22Rv1 (cell line): ENCODE measurements at regions not wholly inside any gene's neighbourhood (a gene's known extent, or its start where the extent isn't known, plus 50 kb on each side); places are given as distances from the start of the nearest gene placed in this dataset.

Experiments
- ZFX ChIP-seq: fragments of 450-650 bp; IDR thresholded peaks from 2 replicates; pipeline ENCODE4 v1.6.1; 2017; ENCODE audit warnings: antibody characterized with exemption, borderline replicate concordance
- TF ChIP-seq, protein P1 (sequence below): fragments of 450-650 bp; IDR thresholded peaks from 2 replicates; pipeline ENCODE4 v1.5.1; 2017; ENCODE audit warnings: mild to moderate bottlenecking

GRCh38 chr4:181756451-181757095, 486.6 kb upstream of the TENM3 start:
- TF ChIP-seq, protein P1, sequence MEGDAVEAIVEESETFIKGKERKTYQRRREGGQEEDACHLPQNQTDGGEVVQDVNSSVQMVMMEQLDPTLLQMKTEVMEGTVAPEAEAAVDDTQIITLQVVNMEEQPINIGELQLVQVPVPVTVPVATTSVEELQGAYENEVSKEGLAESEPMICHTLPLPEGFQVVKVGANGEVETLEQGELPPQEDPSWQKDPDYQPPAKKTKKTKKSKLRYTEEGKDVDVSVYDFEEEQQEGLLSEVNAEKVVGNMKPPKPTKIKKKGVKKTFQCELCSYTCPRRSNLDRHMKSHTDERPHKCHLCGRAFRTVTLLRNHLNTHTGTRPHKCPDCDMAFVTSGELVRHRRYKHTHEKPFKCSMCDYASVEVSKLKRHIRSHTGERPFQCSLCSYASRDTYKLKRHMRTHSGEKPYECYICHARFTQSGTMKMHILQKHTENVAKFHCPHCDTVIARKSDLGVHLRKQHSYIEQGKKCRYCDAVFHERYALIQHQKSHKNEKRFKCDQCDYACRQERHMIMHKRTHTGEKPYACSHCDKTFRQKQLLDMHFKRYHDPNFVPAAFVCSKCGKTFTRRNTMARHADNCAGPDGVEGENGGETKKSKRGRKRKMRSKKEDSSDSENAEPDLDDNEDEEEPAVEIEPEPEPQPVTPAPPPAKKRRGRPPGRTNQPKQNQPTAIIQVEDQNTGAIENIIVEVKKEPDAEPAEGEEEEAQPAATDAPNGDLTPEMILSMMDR: no peak
- no peak for TF ChIP-seq ZFX
